ENCODE measurements at regions not wholly inside any gene's neighbourhood (a gene's known extent, or its start where the extent isn't known, plus 50 kb on each side); places are given as distances from the start of the nearest gene placed in this dataset.

DNA sequence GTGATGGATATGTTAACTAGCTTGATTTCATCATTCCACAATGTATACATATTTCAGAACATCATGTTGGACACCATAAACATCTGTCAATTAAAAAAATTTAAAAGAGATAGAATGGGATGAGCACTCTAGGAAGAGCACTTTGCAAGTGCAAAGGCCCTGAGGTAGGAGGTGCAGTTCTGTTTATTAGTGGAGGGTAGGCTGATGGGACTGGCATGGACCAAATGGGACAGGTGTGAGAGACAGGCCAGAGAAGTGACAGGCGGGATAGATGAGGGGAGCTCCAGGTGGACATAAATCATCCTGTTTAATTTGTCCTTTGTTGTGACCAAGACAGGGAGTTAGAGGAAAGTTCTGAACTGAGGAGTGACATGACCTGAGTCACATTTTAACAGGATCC, 477.9 kb downstream of the TSN start:
- TF ChIP-seq KLF8 (tag by site-specific recombination; IDR thresholded peaks at IDR 0.05) (no peak), ZNF10 (tag by site-specific recombination; IDR thresholded peaks at IDR 0.05) (no peak), MZF1 (tag by site-specific recombination; IDR thresholded peaks at IDR 0.05; ENCODE audit: borderline replicate concordance) (no peak), HOXD13 (CRISPR knock-in tag; IDR thresholded peaks at IDR 0.05; ENCODE audit: borderline replicate concordance) (no peak), ZNF23 (tag by site-specific recombination; IDR thresholded peaks at IDR 0.05; ENCODE audit: borderline replicate concordance) (no peak), PBX3 (CRISPR knock-in tag; IDR thresholded peaks at IDR 0.05) (no peak), ZNF670 (tag by site-specific recombination; IDR thresholded peaks at IDR 0.05; ENCODE audit: low read depth) (no peak), MYNN (tag by site-specific recombination; IDR thresholded peaks at IDR 0.05; ENCODE audit: borderline replicate concordance) (no peak), ZNF274 (IDR thresholded peaks at IDR 0.05; ENCODE audit: low read length) (no peak), ZNF274 (tag by site-specific recombination; IDR thresholded peaks at IDR 0.05; ENCODE audit: borderline replicate concordance) (no peak), SP2 (tag by site-specific recombination; IDR thresholded peaks at IDR 0.05) (no peak), ZNF398 (tag by site-specific recombination; IDR thresholded peaks at IDR 0.05) (no peak), TCF7L2 (IDR thresholded peaks at IDR 0.05; ENCODE audit: borderline replicate concordance, low read depth, low read length) (no peak)
